Spleen (tissue), 7 donors: ENCODE measurements at regions not wholly inside any gene's neighbourhood (a gene's known extent, or its start where the extent isn't known, plus 50 kb on each side); places are given as distances from the start of the nearest gene placed in this dataset.

Experiments used
- POLR2AphosphoS5 ChIP-seq, 3 donors: sonication (generic); formaldehyde crosslinking; IDR thresholded peaks; one replicate each; pipeline ENCODE4 v1.5.1; 2017; ENCODE audit warnings: antibody characterized with exemption in 3 of 3
- TF ChIP-seq, protein P1 (sequence below), 11 experiments: fragments of 200-600 bp in 7 of 11; fragments of 450-650 bp in 4 of 11; sonication (generic) in 4 of 11; IDR thresholded peaks in 8 of 11; conservative IDR thresholded peaks in 3 of 11; 1 replicate in 7 of 11; 2 replicates in 4 of 11; pipeline versions ENCODE4 v1.4.0 to v1.8.0; 2016 to 2021; ENCODE audit warnings: antibody characterized with exemption in 11 of 11, inconsistent platforms in 4 of 11, mild to moderate bottlenecking in 1 of 11
- donor health status: DM: no; HTN: no; CAD: no; lungs with moderate emphysema.
- donor health status: DM: no; HTN: no; CAD: no.
- donor health status: DM: no; HTN: no; CAD: no.

DNA sequence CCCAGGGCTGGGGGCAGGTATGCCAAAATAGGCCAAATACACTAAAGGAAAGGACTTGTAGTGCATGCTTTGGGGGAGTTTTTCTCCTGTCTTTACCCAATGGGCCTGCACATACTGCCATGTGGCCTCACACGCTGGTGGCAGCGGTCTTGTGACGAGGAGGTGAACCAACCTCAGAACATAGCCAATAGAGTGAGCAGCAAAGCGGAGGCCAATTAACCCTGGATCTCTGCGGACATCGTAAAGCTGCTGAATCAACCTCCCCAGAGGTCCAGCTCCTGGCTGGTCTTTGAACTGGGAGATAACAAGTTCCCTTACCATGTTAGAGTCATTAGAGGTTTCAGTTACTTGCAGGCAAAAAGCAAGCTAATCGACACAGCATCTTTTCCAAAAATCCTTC lies 280.1 kb downstream of the PREX1 start:
- TF ChIP-seq POLR2AphosphoS5 (IDR thresholded peaks at IDR 0.05): no peak
- TF ChIP-seq, protein P1, sequence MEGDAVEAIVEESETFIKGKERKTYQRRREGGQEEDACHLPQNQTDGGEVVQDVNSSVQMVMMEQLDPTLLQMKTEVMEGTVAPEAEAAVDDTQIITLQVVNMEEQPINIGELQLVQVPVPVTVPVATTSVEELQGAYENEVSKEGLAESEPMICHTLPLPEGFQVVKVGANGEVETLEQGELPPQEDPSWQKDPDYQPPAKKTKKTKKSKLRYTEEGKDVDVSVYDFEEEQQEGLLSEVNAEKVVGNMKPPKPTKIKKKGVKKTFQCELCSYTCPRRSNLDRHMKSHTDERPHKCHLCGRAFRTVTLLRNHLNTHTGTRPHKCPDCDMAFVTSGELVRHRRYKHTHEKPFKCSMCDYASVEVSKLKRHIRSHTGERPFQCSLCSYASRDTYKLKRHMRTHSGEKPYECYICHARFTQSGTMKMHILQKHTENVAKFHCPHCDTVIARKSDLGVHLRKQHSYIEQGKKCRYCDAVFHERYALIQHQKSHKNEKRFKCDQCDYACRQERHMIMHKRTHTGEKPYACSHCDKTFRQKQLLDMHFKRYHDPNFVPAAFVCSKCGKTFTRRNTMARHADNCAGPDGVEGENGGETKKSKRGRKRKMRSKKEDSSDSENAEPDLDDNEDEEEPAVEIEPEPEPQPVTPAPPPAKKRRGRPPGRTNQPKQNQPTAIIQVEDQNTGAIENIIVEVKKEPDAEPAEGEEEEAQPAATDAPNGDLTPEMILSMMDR (IDR thresholded peaks at IDR 0.05 in 8 of 11, conservative IDR thresholded peaks at IDR 0.05 in 3 of 11): no peak
